Activated B cell treated with CpG ODN at 0.5 μM for 24 hours (primary cell): ENCODE measurements at regions not wholly inside any gene's neighbourhood (a gene's known extent, or its start where the extent isn't known, plus 50 kb on each side); places are given as distances from the start of the nearest gene placed in this dataset.

ENCODE experiments used
- ATAC-seq: fragments of 200-7000 bp; cut with Tn5 transposase; one replicate; pipeline ENCODE4 v1.10.0; 2021; ENCODE audit warnings: low read depth, mild to moderate bottlenecking, moderate library complexity
- CTCF ChIA-PET: fragments of 350-600 bp; sonication (Branson Sonifier 250); formaldehyde crosslinking; loops from one replicate; lab custom pipeline; 2021; ENCODE audit warnings: antibody characterized with exemption; lab: Charles Lee
- POLR2A ChIA-PET: fragments of 350-600 bp; sonication (Branson Sonifier 250); formaldehyde crosslinking; loops from one replicate; lab custom pipeline; 2021; ENCODE audit warnings: antibody characterized with exemption; lab: Charles Lee
- DNase-seq: peaks from one replicate; pipeline ENCODE4 v3.0.0; 2022
- H3K27ac Mint-ChIP-seq: one replicate; pipeline ENCODE4 v1.8.0; 2020; ENCODE audit warnings: mixed read lengths
- H3K27me3 Mint-ChIP-seq: one replicate; pipeline ENCODE4 v1.8.0; 2021; ENCODE audit warnings: mixed read lengths
- H3K36me3 Mint-ChIP-seq: one replicate; pipeline ENCODE4 v1.8.0; 2021; ENCODE audit warnings: low read depth, mixed read lengths
- H3K4me1 Mint-ChIP-seq: one replicate; pipeline ENCODE4 v1.8.0; 2021; ENCODE audit warnings: mixed read lengths
- H3K4me3 Mint-ChIP-seq: one replicate; pipeline ENCODE4 v1.8.0; 2020; ENCODE audit warnings: mild to moderate bottlenecking, mixed read lengths
- H3K9me3 Mint-ChIP-seq: one replicate; pipeline ENCODE4 v1.8.0; 2020; ENCODE audit warnings: mixed read lengths
- intact Hi-C: fragments of 100-400 bp; cut with micrococcal nuclease; formaldehyde crosslinking; loops from one replicate; pipeline ENCODE4 v1.15.1; 2024
- TF ChIP-seq, protein P1 (sequence below): fragments of 200-600 bp; IDR thresholded peaks from one replicate; pipeline ENCODE4 v1.8.0; 2022; ENCODE audit warnings: antibody characterized with exemption, mild to moderate bottlenecking

DNA sequence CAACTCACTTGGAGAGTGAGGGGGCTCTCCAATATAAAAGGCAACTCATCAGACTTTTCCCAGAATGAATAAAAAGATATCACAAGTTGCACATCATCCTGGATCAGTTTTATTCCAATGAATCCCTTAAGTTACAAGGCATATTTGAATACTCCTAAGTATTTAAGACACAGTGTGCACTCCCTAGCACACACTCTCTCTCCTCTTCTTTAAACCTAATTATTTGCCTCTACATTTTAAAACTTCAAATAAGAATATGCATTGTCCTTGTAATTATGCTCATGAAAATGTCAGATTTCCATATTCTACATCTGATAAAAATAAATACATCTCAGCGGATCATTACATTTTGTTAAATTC, 273.6 kb downstream of the ADGB start:
- ChIA-PET POLR2A (no interaction called here), CTCF (no interaction called here)
- no peak overlapping the region for H3K27ac Mint-ChIP-seq
- no peaks in the 10 kb centered on the region for H3K9me3 Mint-ChIP-seq
- H3K27me3 Mint-ChIP-seq = no peaks in the 10 kb centered on the region
- intact Hi-C loops = no loop called here
- H3K4me1 Mint-ChIP-seq = peaks cover 19% of the 10 kb centered on the region
- no peaks in the 10 kb centered on the region for H3K36me3 Mint-ChIP-seq
- no peak for DNase-seq
- no peak for ATAC-seq
- TF ChIP-seq, protein P1, sequence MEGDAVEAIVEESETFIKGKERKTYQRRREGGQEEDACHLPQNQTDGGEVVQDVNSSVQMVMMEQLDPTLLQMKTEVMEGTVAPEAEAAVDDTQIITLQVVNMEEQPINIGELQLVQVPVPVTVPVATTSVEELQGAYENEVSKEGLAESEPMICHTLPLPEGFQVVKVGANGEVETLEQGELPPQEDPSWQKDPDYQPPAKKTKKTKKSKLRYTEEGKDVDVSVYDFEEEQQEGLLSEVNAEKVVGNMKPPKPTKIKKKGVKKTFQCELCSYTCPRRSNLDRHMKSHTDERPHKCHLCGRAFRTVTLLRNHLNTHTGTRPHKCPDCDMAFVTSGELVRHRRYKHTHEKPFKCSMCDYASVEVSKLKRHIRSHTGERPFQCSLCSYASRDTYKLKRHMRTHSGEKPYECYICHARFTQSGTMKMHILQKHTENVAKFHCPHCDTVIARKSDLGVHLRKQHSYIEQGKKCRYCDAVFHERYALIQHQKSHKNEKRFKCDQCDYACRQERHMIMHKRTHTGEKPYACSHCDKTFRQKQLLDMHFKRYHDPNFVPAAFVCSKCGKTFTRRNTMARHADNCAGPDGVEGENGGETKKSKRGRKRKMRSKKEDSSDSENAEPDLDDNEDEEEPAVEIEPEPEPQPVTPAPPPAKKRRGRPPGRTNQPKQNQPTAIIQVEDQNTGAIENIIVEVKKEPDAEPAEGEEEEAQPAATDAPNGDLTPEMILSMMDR = no peak
- no peak overlapping the region for H3K4me3 Mint-ChIP-seq

DNA sequence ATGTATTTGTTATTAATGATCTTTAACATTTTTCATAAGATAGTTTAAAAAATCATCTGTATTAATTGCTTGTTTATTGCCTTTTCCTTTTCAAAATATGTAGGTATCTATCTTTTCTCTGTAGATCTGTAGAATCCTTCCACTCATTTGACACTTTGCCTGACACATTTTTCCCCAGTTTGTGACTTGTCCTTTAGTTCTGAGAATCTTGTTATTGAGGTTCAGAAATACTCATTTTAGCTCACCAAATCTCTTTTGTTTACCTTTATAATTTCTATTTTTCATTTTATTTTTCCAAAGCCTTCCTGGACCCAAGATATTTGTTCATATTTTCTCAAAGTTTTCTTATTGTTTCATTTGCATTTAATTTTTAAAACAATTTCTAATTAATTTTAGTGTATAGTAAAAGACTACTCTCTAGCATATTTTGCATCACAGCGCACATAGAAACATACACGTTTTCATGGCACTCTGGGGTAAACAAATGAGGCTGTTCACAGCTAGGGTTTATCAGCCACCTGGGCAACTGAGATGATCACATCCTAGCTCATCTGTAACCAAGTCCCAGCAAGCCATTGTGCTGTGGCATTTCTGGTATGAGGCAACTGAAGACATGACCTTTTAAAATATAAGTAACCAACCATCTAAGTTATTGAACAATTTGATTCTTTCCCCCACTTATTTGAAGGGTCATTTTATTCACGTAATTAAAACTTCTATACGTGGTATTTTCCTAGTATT, 275.7 kb downstream of the ADGB start:
- Mint-ChIP-seq H3K4me1 (peaks cover 20% of the 10 kb centered on the region), H3K36me3 (no peaks in the 10 kb centered on the region), H3K27me3 (no peaks in the 10 kb centered on the region), H3K4me3 (no peak overlapping the region), H3K27ac (no peak overlapping the region), H3K9me3 (no peaks in the 10 kb centered on the region)
- ChIA-PET POLR2A (no interaction called here), CTCF (no interaction called here)
- intact Hi-C loops = loop anchor here (5.0 kb wide), 1 partner anchor 328 kb away; the partner anchor contains the start of gene STXBP5
- TF ChIP-seq, protein P1 = no peak
- no peak for ATAC-seq
- no peak for DNase-seq

DNA sequence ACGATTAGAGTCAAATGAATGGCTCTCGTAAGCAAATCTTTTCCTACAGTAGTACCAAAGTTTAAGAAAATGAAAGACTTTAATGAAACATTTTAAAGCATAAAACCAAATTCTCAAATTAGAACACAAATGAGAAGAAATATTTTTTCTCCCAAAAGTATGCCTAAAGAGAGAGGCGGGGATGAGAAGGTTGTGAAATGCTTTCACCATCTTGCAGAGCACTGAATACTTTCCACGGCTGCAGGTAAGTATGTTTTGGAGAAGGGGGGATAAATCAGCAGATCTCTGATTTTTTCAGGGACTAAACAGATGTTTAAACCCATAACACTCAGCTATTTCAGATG, 277.1 kb downstream of the ADGB start:
- intact Hi-C loops = loop anchor here (5.0 kb wide), 1 partner anchor 326 kb away; the partner anchor contains the start of gene STXBP5
- CTCF ChIA-PET = no interaction called here

DNA sequence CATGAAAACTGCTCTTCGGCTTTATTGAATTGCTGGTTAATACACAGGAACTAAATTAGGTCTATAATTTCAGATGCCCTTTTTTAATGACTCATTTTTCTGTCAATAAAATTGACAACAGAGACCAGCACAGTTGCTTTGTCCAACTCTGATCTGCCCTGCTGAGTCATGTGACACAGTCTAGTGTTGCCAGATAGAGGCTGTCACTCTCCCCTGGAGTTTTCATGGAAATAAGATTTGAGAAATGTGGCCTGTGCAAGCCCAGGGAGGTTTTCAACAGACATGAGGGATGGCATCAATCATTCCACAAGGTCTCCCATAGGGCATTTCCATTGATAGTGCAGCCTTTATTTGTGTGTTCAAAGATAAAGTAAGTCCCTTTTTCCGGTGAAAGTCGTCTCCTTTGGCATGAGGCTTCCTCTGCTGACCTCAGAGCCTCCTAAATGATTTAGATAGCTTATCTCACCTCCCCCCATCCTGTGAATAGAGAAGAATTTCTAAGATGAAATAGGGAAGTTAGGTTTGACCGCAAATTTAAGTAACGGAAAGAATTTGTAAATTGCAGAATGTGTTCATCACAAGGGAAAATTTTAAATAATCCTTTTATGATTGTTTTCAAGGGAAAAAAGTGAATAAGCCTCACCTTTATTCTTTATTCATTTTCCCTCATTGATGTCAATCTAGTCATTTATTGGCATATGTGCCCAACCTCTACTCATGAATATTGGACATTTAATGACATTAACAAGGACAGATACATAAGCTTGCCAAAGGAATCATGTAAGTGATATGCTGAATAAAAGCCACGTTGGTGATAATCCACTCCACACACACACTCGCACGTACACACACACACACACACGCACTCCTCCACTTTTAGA, 277.7 kb downstream of the ADGB start:
- ATAC-seq (peak; percentile 52), DNase-seq (no peak)
- H3K4me3 Mint-ChIP-seq = no peak overlapping the region
- H3K27ac Mint-ChIP-seq = no peak overlapping the region
- H3K9me3 Mint-ChIP-seq = no peaks in the 10 kb centered on the region
- POLR2A ChIA-PET = no interaction called here
- H3K4me1 Mint-ChIP-seq = peaks cover 15% of the 10 kb centered on the region
- intact Hi-C loops = loop anchor here (5.0 kb wide), 1 partner anchor 326 kb away; the partner anchor contains the start of gene STXBP5
- CTCF ChIA-PET = no interaction called here
- no peaks in the 10 kb centered on the region for H3K27me3 Mint-ChIP-seq
- no peaks in the 10 kb centered on the region for H3K36me3 Mint-ChIP-seq
- TF ChIP-seq, protein P1 = no peak

More for the DNA sequence above, 277.1 kb downstream of the ADGB start:
- Mint-ChIP-seq H3K9me3 (no peaks in the 10 kb centered on the region), H3K4me3 (no peak overlapping the region), H3K27ac (no peak overlapping the region), H3K4me1 (peaks cover 17% of the 10 kb centered on the region), H3K27me3 (no peaks in the 10 kb centered on the region), H3K36me3 (no peaks in the 10 kb centered on the region)
- ATAC-seq (no peak), DNase-seq (no peak)
- TF ChIP-seq, protein P1 = no peak
- POLR2A ChIA-PET = no interaction called here
